ENCODE measurements at regions not wholly inside any gene's neighbourhood (a gene's known extent, or its start where the extent isn't known, plus 50 kb on each side); places are given as distances from the start of the nearest gene placed in this dataset.

DNA sequence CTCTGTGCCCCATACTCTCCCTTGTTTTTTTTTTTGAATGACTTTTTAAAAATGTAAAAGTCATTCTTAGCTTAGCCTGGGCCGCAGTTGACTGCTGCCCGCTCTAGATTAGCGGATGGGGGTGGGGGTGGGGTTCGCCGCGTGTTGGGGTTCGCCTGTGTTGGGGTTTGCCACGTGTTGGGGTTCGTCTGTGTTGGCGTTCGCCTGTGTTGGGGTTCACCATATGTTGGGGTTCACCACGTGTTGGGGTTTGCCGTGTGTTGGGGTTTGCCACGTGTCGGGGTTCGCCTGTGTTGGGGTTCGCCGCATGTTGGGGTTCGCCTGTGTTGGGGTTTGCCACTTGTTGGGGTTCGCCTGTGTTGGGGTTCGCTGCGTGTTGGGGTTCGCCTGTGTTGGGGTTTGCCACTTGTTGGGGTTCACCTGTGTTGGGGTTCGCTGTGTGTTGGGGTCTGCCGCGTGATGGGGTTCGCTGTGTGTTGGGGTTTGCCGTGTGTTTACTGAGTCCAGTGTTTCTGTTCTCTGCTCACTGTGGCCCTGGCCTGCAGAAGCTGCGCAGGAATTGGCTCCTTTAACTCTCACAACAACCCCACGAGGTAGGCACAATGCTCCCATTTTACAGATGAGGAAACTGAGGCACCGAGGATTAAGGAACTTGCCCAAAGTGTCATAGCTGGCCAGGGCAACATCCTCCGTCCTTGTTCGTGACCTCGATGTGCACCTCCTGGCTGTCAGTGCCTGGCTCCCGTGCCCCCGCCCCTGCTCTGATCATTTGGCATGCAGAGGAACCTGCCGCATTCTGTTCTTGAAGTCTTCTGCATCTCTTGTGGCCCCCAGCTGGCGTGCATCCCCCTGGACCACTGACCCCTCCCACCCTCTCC lies 96.6 kb upstream of the CIBAR2 start:
- H3K36me3 ChIP-seq (ENCODE audit: insufficient read depth, low read length) = no peaks in the 10 kb centered on the region
- peaks cover 53% of the 10 kb centered on the region for H3K4me1 ChIP-seq (ENCODE audit: insufficient read depth, low read length)
- H3K27me3 ChIP-seq (ENCODE audit: control insufficient read depth in 1 of 2, insufficient read depth in 2 of 2, low read length in 2 of 2) = no peaks in the 10 kb centered on the region
- no peaks in the 10 kb centered on the region for H3K9me3 ChIP-seq (ENCODE audit: low read length)
- H3K9ac ChIP-seq (ENCODE audit: low read length) = no peak overlapping the region
- no peak overlapping the region for H3K27ac ChIP-seq (ENCODE audit: low read depth, low read length)
- H3K4me3 ChIP-seq (ENCODE audit: low read depth in 1 of 2, low read length in 2 of 2) = no peak overlapping the region

GRCh38 chr16:85209526-85210121 lies 97.4 kb upstream of the CIBAR2 start:
- Histone ChIP-seq H3K27ac (ENCODE audit: low read depth, low read length) (no peak overlapping the region), H3K36me3 (ENCODE audit: insufficient read depth, low read length) (no peaks in the 10 kb centered on the region), H3K4me1 (ENCODE audit: insufficient read depth, low read length) (peaks cover 52% of the 10 kb centered on the region), H3K27me3 (ENCODE audit: control insufficient read depth in 1 of 2, insufficient read depth in 2 of 2, low read length in 2 of 2) (no peaks in the 10 kb centered on the region), H3K9me3 (ENCODE audit: low read length) (no peaks in the 10 kb centered on the region), H3K4me3 (ENCODE audit: low read depth in 1 of 2, low read length in 2 of 2) (no peak overlapping the region), H3K9ac (ENCODE audit: low read length) (no peak overlapping the region)

DNA sequence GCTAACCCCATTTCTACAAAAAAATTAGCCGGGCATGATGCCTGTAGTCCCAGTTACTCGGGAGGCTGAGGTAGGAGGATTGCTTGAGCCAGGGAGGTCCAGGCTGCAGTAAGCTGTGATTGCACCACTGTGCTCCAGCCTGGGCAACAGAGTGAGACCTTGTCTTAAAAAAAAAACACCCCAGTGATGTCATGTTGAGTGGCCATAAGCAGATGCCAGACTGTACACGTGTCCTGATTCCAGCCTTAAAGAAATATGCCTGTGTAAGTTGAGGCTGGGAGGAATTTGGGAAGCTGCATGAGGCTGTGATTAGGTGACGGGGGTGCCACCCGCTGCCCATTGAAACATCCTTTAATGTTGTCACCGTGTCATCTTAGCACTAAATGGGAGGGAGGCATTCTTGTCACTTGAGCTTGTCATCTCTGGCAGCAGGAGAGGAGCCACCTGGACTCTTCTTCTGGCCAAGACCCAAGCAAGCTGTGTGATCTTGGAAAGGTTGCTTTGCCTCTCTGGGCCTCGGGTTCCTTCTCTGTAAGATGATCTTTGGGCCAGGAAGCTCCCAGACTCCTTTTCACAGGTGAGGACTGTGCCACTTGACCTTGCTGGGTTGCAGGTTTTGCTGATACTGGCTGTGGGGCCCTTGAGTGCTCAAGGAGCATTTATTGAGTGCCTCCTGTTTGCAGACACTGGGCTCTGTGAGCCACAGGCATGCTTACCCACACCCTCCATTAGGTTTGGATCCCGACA lies 98.3 kb upstream of the CIBAR2 start:
- Histone ChIP-seq H3K27ac (ENCODE audit: low read depth, low read length) (no peak overlapping the region), H3K9me3 (ENCODE audit: low read length) (no peaks in the 10 kb centered on the region), H3K36me3 (ENCODE audit: insufficient read depth, low read length) (no peaks in the 10 kb centered on the region), H3K4me1 (ENCODE audit: insufficient read depth, low read length) (peaks cover 48% of the 10 kb centered on the region), H3K27me3 (ENCODE audit: control insufficient read depth in 1 of 2, insufficient read depth in 2 of 2, low read length in 2 of 2) (no peaks in the 10 kb centered on the region), H3K4me3 (ENCODE audit: low read depth in 1 of 2, low read length in 2 of 2) (no peak overlapping the region), H3K9ac (ENCODE audit: low read length) (no peak overlapping the region)

DNA sequence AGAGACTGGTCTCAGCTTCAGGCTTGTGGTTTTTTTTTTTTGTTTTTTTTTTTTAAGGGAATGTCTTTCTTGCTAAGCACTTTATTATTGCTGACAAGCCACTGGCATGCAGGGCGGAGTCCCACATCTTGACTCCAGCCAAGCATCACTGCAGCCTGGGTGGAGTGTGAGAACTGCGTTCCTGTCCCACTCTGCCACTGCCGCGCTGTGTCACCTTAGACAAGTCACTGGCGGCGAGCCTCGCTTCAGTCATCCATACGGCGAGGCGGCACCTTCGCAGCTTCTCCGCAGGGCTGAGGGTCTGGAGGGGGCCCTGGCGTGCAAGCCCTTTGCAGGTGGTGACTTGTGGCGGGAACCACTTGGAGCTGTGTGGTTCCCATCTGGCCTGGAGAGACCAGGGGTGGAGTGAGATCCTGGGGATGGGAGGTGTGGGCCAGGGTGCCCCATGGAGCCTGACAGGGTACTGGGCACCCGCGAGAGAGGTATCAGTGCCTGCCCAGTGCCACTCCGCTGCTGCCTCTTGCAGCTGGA lies 99.1 kb upstream of the CIBAR2 start:
- no peaks in the 10 kb centered on the region for H3K36me3 ChIP-seq (ENCODE audit: insufficient read depth, low read length)

GRCh38 chr16:85213926-85214675 lies 101.8 kb upstream of the CIBAR2 start:
- Histone ChIP-seq H3K9me3 (ENCODE audit: low read length) (no peaks in the 10 kb centered on the region), H3K9ac (ENCODE audit: low read length) (no peak overlapping the region), H3K4me3 (ENCODE audit: low read depth in 1 of 2, low read length in 2 of 2) (peak overlapping the region in 1 of 2 donors; percentile 4), H3K27me3 (ENCODE audit: control insufficient read depth in 1 of 2, insufficient read depth in 2 of 2, low read length in 2 of 2) (no peaks in the 10 kb centered on the region), H3K36me3 (ENCODE audit: insufficient read depth, low read length) (no peaks in the 10 kb centered on the region), H3K4me1 (ENCODE audit: insufficient read depth, low read length) (peaks cover 27% of the 10 kb centered on the region), H3K27ac (ENCODE audit: low read depth, low read length) (no peak overlapping the region)

More for the DNA sequence above, 99.1 kb upstream of the CIBAR2 start:
- Histone ChIP-seq H3K4me3 (ENCODE audit: low read depth in 1 of 2, low read length in 2 of 2) (no peak overlapping the region), H3K4me1 (ENCODE audit: insufficient read depth, low read length) (peaks cover 40% of the 10 kb centered on the region), H3K27me3 (ENCODE audit: control insufficient read depth in 1 of 2, insufficient read depth in 2 of 2, low read length in 2 of 2) (no peaks in the 10 kb centered on the region), H3K27ac (ENCODE audit: low read depth, low read length) (no peak overlapping the region), H3K9ac (ENCODE audit: low read length) (no peak overlapping the region), H3K9me3 (ENCODE audit: low read length) (no peaks in the 10 kb centered on the region)

DNA sequence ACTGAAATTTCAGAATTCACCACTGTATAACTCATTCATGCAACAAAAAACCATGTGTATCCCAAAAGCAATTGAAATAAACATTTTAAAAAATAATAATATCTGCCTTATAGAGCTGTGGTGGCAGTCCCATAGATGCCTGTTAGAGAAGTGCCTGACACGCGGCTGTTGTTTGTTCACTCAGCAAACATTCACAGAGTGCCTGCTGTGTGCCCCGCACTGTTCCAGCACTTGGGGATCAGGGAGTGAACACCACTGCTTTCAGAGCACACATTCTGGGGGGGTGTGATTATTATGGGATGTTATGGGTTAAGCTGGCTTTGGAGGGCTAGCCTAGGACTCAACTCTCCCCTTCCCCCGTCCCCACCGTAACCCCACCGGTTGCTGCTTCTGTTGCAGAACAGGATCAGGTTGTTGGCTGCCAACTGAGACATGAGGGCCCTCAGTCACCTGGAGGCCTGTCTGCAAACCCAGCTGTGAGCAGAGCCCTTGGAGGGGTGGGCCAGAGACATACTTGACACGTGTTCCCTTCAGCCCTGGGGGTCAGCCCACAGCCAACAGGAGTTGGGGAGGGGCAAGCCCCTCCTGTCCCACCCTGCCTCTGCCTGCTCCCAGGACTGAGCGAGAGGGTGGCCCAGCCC lies 103.3 kb upstream of the CIBAR2 start:
- H3K4me1 ChIP-seq (ENCODE audit: insufficient read depth, low read length) = peaks cover 26% of the 10 kb centered on the region
- no peaks in the 10 kb centered on the region for H3K9me3 ChIP-seq (ENCODE audit: low read length)

GRCh38 chr16:85216522-85217375 lies 104.5 kb upstream of the CIBAR2 start:
- Histone ChIP-seq H3K9me3 (ENCODE audit: low read length) (no peaks in the 10 kb centered on the region), H3K4me3 (ENCODE audit: low read depth in 1 of 2, low read length in 2 of 2) (no peak overlapping the region), H3K4me1 (ENCODE audit: insufficient read depth, low read length) (peaks cover 27% of the 10 kb centered on the region), H3K27ac (ENCODE audit: low read depth, low read length) (no peak overlapping the region), H3K27me3 (ENCODE audit: control insufficient read depth in 1 of 2, insufficient read depth in 2 of 2, low read length in 2 of 2) (no peaks in the 10 kb centered on the region), H3K36me3 (ENCODE audit: insufficient read depth, low read length) (no peaks in the 10 kb centered on the region), H3K9ac (ENCODE audit: low read length) (no peak overlapping the region)

More for the DNA sequence above, 103.3 kb upstream of the CIBAR2 start:
- no peaks in the 10 kb centered on the region for H3K27me3 ChIP-seq (ENCODE audit: control insufficient read depth in 1 of 2, insufficient read depth in 2 of 2, low read length in 2 of 2)
- H3K9ac ChIP-seq (ENCODE audit: low read length) = no peak overlapping the region
- no peak overlapping the region for H3K27ac ChIP-seq (ENCODE audit: low read depth, low read length)
- H3K36me3 ChIP-seq (ENCODE audit: insufficient read depth, low read length) = no peaks in the 10 kb centered on the region
- no peak overlapping the region for H3K4me3 ChIP-seq (ENCODE audit: low read depth in 1 of 2, low read length in 2 of 2)

DNA sequence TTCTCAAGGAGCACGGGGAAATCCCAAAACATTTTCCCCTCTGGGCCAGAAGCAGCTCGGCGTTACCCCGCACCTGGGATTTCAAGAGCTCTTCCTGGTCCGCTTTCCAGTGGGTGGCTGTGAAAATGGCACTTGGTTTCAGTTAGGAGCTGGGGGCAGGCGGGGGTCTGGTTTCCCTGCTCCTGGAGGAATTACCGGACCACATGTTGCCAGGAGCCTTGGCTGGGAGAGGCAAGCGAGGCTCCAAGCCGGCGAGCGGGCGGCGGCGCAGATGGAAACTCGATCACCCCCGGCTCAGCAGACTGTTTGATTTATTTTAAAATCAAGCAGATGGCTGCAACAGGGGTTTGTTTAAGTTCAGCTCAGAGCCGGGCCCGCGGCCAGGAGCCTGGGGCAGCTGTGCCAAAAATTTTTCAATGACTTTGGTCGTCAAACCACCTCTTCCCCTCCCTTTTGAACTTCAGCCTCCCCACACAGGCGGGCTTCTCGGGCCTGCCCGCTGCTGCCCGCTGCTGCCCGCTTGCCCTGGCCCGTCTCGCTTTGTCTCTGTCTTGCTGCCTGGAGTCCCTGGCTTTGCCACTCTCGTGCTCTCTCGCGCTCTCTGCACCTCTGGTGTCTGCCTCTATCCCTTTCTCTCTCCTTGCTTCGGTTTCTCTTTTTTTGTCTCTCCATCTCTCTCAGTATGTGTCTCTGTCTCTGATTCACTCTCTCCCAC lies 108.0 kb upstream of the CIBAR2 start:
- Histone ChIP-seq H3K9ac (ENCODE audit: low read length) (peak overlapping the region; percentile 25), H3K27me3 (ENCODE audit: control insufficient read depth in 1 of 2, insufficient read depth in 2 of 2, low read length in 2 of 2) (no peaks in the 10 kb centered on the region), H3K4me3 (ENCODE audit: low read depth in 1 of 2, low read length in 2 of 2) (peak overlapping the region in 1 of 2 donors; percentile 51), H3K27ac (ENCODE audit: low read depth, low read length) (peak overlapping the region; percentile 63), H3K9me3 (ENCODE audit: low read length) (no peaks in the 10 kb centered on the region), H3K4me1 (ENCODE audit: insufficient read depth, low read length) (peaks cover 13% of the 10 kb centered on the region), H3K36me3 (ENCODE audit: insufficient read depth, low read length) (no peaks in the 10 kb centered on the region)

DNA sequence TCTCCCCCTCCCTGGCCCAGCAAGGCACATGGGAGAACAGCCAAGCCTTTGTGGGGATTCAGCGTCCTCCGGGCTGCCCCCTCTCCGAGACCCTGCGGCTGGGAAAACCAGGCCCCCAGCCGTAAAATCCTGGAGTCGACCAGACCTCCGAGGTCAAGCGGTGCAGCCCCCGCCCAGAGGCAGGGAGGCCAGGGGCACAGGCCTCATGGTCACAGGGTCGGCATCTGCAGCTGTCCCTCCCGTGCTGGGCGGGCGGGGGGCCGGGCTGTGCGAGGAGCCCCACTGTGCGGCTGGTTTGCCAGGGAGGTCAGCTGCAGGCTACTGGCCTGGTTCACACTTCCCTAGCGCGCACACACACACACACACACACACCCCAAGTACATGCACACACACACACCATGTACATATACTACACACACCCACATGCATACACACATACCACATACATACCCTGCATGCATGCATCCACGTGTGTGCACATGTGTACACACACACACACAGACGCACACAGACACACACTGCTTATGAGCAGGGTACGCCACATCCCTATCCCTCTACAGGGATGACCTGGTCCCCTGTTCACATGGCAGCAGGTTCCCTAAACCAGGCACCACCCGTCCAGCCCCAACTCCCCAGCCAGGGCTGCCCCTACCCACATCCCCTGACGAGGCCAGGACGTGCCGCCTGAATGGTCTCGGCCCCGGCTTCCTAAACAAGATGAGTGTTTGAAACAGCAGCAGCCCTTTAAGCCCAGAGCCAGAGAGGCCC lies 108.9 kb upstream of the CIBAR2 start:
- no peak overlapping the region for H3K4me3 ChIP-seq (ENCODE audit: low read depth in 1 of 2, low read length in 2 of 2)
- no peaks in the 10 kb centered on the region for H3K9me3 ChIP-seq (ENCODE audit: low read length)
- peaks cover 13% of the 10 kb centered on the region for H3K4me1 ChIP-seq (ENCODE audit: insufficient read depth, low read length)
- H3K27me3 ChIP-seq (ENCODE audit: control insufficient read depth in 1 of 2, insufficient read depth in 2 of 2, low read length in 2 of 2) = no peaks in the 10 kb centered on the region
- H3K27ac ChIP-seq (ENCODE audit: low read depth, low read length) = no peak overlapping the region
- H3K36me3 ChIP-seq (ENCODE audit: insufficient read depth, low read length) = no peaks in the 10 kb centered on the region
- no peak overlapping the region for H3K9ac ChIP-seq (ENCODE audit: low read length)
